Erythroblast (primary cell): ENCODE measurements at regions not wholly inside any gene's neighbourhood (a gene's known extent, or its start where the extent isn't known, plus 50 kb on each side); places are given as distances from the start of the nearest gene placed in this dataset.
"Not testable (repeated sequence)": the region's sequence is repeated elsewhere in the genome, so short reads cannot be mapped to it uniquely, and the experiment has no call there.

Experiments used
- DNase-seq, 2 experiments: peaks; one replicate each; lab custom pipeline; 2025; lab: John Stamatoyannopoulos, UW
- GATA1 ChIP-seq: IDR thresholded peaks from 2 replicates; pipeline ENCODE4 v1.6.1; 2011; ENCODE audit warnings: low read depth, mild to moderate bottlenecking, control low read depth, low read length, moderate library complexity
- POLR2A ChIP-seq: IDR thresholded peaks from 2 replicates; pipeline ENCODE4 v1.6.1; 2011; ENCODE audit warnings: mild to moderate bottlenecking, low read length

- no peak for DNase-seq
- TF ChIP-seq GATA1 (no peak), POLR2A (no peak)
These were observed 528.1 kb upstream of the DPP6 start for GRCh38 chr7:153524070-153524601.

- no peak for TF ChIP-seq GATA1
- no peak for TF ChIP-seq POLR2A
- DNase-seq, result no peak
These were observed 523.1 kb upstream of the DPP6 start for GRCh38 chr7:153529100-153529499.

- no peak for DNase-seq
These were observed 522.5 kb upstream of the DPP6 start for GRCh38 chr7:153529651-153530165.

GRCh38 chr7:153530441-153530840, 521.8 kb upstream of the DPP6 start:
- no peak for DNase-seq
- TF ChIP-seq POLR2A (no peak), GATA1 (no peak)

More at GRCh38 chr7:153529651-153530165, 522.5 kb upstream of the DPP6 start:
- TF ChIP-seq POLR2A (no peak), GATA1 (no peak)

- no peak for TF ChIP-seq GATA1
- no peak for TF ChIP-seq POLR2A
- no peak for DNase-seq
These were observed 519.9 kb upstream of the DPP6 start for GRCh38 chr7:153532326-153532725.

GRCh38 chr7:153537271-153537670, 514.9 kb upstream of the DPP6 start:
- DNase-seq, result no peak
- TF ChIP-seq POLR2A, result no peak
- TF ChIP-seq GATA1, result no peak

- no peak for DNase-seq
- no peak for TF ChIP-seq POLR2A
- TF ChIP-seq GATA1, result no peak
These were observed 510.3 kb upstream of the DPP6 start for GRCh38 chr7:153541903-153542302.

- DNase-seq, result no peak
- TF ChIP-seq GATA1 (no peak), POLR2A (no peak)
These were observed 509.0 kb upstream of the DPP6 start for GRCh38 chr7:153543232-153543631.

GRCh38 chr7:153550173-153550572, 502.0 kb upstream of the DPP6 start:
- no peak for DNase-seq
- no peak for TF ChIP-seq GATA1
- no peak for TF ChIP-seq POLR2A

- no peak for TF ChIP-seq POLR2A
- no peak for TF ChIP-seq GATA1
These were observed 487.8 kb upstream of the DPP6 start for GRCh38 chr7:153564391-153564790.

GRCh38 chr7:153566324-153566723, 485.9 kb upstream of the DPP6 start:
- DNase-seq, result no peak
- TF ChIP-seq POLR2A (no peak), GATA1 (no peak)

More at GRCh38 chr7:153564391-153564790, 487.8 kb upstream of the DPP6 start:
- no peak for DNase-seq

- no peak for DNase-seq
- TF ChIP-seq GATA1 (no peak), POLR2A (no peak)
These were observed 484.8 kb upstream of the DPP6 start for GRCh38 chr7:153567426-153567825.

- not testable (repeated sequence) for DNase-seq
These were observed 482.7 kb upstream of the DPP6 start for GRCh38 chr7:153569520-153569919.

- TF ChIP-seq GATA1 (no peak), POLR2A (no peak)
- no peak for DNase-seq
These were observed 476.1 kb upstream of the DPP6 start for GRCh38 chr7:153576096-153576495.

GRCh38 chr7:153581419-153581818, 470.8 kb upstream of the DPP6 start:
- DNase-seq, result no peak
- TF ChIP-seq POLR2A (no peak), GATA1 (no peak)

GRCh38 chr7:153584132-153584531, 468.1 kb upstream of the DPP6 start:
- TF ChIP-seq GATA1, result no peak
- no peak for TF ChIP-seq POLR2A
- no peak for DNase-seq
